ENCODE measurements at regions not wholly inside any gene's neighbourhood (a gene's known extent, or its start where the extent isn't known, plus 50 kb on each side); places are given as distances from the start of the nearest gene placed in this dataset.

- DNase-seq, result no peak
Observed at GRCh38 chr17:14004927-14005620, 64.2 kb upstream of the COX10 start.

GRCh38 chr17:14006249-14006942 is 62.9 kb upstream of the COX10 start:
- no peak for DNase-seq

- DNase-seq, result no peak
Observed at GRCh38 chr17:14007951-14008350, 61.4 kb upstream of the COX10 start.

- DNase-seq, result no peak
Observed at GRCh38 chr17:14011036-14011692, 58.1 kb upstream of the COX10 start.

- DNase-seq, result no peak
Observed at GRCh38 chr17:14011740-14012405, 57.4 kb upstream of the COX10 start.

GRCh38 chr17:14014657-14015056 is 54.6 kb upstream of the COX10 start:
- no peak for DNase-seq

GRCh38 chr17:14015271-14015670 is 54.0 kb upstream of the COX10 start:
- no peak for DNase-seq

- no peak for DNase-seq
Observed at GRCh38 chr17:14016858-14017257, 52.4 kb upstream of the COX10 start.

GRCh38 chr17:14019186-14019956 is 49.9 kb upstream of the COX10 start:
- peak; percentile 26 for DNase-seq
